ENCODE measurements at regions not wholly inside any gene's neighbourhood (a gene's known extent, or its start where the extent isn't known, plus 50 kb on each side); places are given as distances from the start of the nearest gene placed in this dataset.

GRCh38 chr7:17659126-17659525 lies 281.2 kb downstream of the SNX13 start:
- no TSS peak for BruUV-seq (replicated peaks)
- ChIA-PET CTCF (ENCODE audit: low intra/inter-chr PET ratio, low total read pairs) (no interaction called here), POLR2A (no interaction called here)
- no peaks in the 10 kb centered on the region for H4K20me1 ChIP-seq (ENCODE audit: insufficient read depth, low read length)
- no peak overlapping the region for H3K9ac ChIP-seq (ENCODE audit: insufficient read depth, low read depth, low read length)
- no peak overlapping the region for H3K4me3 ChIP-seq (replicated peaks in 1 of 3; ENCODE audit: insufficient read depth in 1 of 3, low read depth in 2 of 3, low read length in 3 of 3)
- no peaks in the 10 kb centered on the region; a peak in 1 of 5 replicates for H3K27me3 ChIP-seq (ENCODE audit: control insufficient read depth in 1 of 2, insufficient read depth in 2 of 2, low read length in 2 of 2)
- no peaks in the 10 kb centered on the region for H3K9me3 ChIP-seq (ENCODE audit: low read length)
- DNase-seq (ENCODE audit: low spot score) (no peak), FAIRE-seq (no peak), ATAC-seq (no peak)
- H3K79me2 ChIP-seq (ENCODE audit: insufficient read depth, low read length): no peaks in the 10 kb centered on the region
- in situ Hi-C loops (cut with HindIII; ENCODE audit: extremely low pct_ligation_motif_present, low pct_unique_long_range_greater_than_20kb) (no loop called here), intact Hi-C loops (cut with micrococcal nuclease; ENCODE audit: unreplicated experiment) (no loop called here)
- no peak overlapping the region for H3K27ac ChIP-seq (ENCODE audit: extremely low read length, insufficient read depth, low read length)
- no peaks in the 10 kb centered on the region for H3K4me1 ChIP-seq (ENCODE audit: insufficient read depth, low read length)
- TF ChIP-seq FLYWCH1 (CRISPR knock-in tag; IDR thresholded peaks at IDR 0.05) (no peak), KLF15 (CRISPR knock-in tag; IDR thresholded peaks at IDR 0.05; ENCODE audit: borderline replicate concordance) (no peak), ZMYM4 (CRISPR knock-in tag; IDR thresholded peaks at IDR 0.05) (no peak), ZNF546 (CRISPR knock-in tag; conservative IDR thresholded peaks at IDR 0.05) (no peak), GZF1 (CRISPR knock-in tag; IDR thresholded peaks at IDR 0.05) (no peak), ZNF879 (CRISPR knock-in tag; IDR thresholded peaks at IDR 0.05) (no peak), SPEN (CRISPR knock-in tag; IDR thresholded peaks at IDR 0.05; ENCODE audit: low read depth) (no peak), ZBTB3 (CRISPR knock-in tag; IDR thresholded peaks at IDR 0.05; ENCODE audit: borderline replicate concordance, low read depth) (no peak), HOXA5 (CRISPR knock-in tag; IDR thresholded peaks at IDR 0.05) (no peak), MAFF (IDR thresholded peaks at IDR 0.05; ENCODE audit: low read depth, low read length) (no peak)
- TF ChIP-seq, protein P1, sequence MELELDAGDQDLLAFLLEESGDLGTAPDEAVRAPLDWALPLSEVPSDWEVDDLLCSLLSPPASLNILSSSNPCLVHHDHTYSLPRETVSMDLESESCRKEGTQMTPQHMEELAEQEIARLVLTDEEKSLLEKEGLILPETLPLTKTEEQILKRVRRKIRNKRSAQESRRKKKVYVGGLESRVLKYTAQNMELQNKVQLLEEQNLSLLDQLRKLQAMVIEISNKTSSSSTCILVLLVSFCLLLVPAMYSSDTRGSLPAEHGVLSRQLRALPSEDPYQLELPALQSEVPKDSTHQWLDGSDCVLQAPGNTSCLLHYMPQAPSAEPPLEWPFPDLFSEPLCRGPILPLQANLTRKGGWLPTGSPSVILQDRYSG (CRISPR knock-in tag; IDR thresholded peaks at IDR 0.05): no peak
- WGBS (ENCODE audit: low lambda C conversion rate): 70% methylated on average over 3 of the region's 3 CpGs
- no peaks in the 10 kb centered on the region for H3K36me3 ChIP-seq (replicated peaks in 1 of 2; ENCODE audit: control insufficient read depth in 1 of 2, insufficient read depth in 2 of 2, low read length in 2 of 2)
- no peak overlapping the region for H3K4me2 ChIP-seq (ENCODE audit: low read depth, low read length)
- no peak overlapping the region for H2AFZ ChIP-seq (ENCODE audit: low read length)

Data from HepG2 (cell line).